ENCODE measurements at regions not wholly inside any gene's neighbourhood (a gene's known extent, or its start where the extent isn't known, plus 50 kb on each side); places are given as distances from the start of the nearest gene placed in this dataset.

GRCh38 chr5:164332349-164333196 is 827.2 kb downstream of the MAT2B start:
- Histone ChIP-seq H3K4me2 (ENCODE audit: low read length) (no peak overlapping the region), H3K4me3 (ENCODE audit: low read depth, low read length, poor library complexity, severe bottlenecking) (no peak overlapping the region), H4K20me1 (ENCODE audit: insufficient read depth, low read length) (no peaks in the 10 kb centered on the region), H3K79me2 (ENCODE audit: insufficient read depth, low read depth, low read length) (no peaks in the 10 kb centered on the region), H3K36me3 (ENCODE audit: insufficient read depth, low read length) (no peaks in the 10 kb centered on the region), H2AFZ (ENCODE audit: low read length) (no peak overlapping the region), H3K9me3 (ENCODE audit: low read length) (no peaks in the 10 kb centered on the region), H3K27ac (ENCODE audit: low read depth, low read length, poor library complexity, severe bottlenecking) (no peak overlapping the region), H3K9me2 (ENCODE audit: insufficient read depth, low read length) (no peaks in the 10 kb centered on the region), H3K4me1 (ENCODE audit: insufficient read depth, low read length, poor library complexity, severe bottlenecking) (no peaks in the 10 kb centered on the region)
- no peak for DNase-seq (ENCODE audit: low spot score)
- intact Hi-C loops (cut with micrococcal nuclease; ENCODE audit: unreplicated experiment) = no loop called here
- TF ChIP-seq, protein P1, sequence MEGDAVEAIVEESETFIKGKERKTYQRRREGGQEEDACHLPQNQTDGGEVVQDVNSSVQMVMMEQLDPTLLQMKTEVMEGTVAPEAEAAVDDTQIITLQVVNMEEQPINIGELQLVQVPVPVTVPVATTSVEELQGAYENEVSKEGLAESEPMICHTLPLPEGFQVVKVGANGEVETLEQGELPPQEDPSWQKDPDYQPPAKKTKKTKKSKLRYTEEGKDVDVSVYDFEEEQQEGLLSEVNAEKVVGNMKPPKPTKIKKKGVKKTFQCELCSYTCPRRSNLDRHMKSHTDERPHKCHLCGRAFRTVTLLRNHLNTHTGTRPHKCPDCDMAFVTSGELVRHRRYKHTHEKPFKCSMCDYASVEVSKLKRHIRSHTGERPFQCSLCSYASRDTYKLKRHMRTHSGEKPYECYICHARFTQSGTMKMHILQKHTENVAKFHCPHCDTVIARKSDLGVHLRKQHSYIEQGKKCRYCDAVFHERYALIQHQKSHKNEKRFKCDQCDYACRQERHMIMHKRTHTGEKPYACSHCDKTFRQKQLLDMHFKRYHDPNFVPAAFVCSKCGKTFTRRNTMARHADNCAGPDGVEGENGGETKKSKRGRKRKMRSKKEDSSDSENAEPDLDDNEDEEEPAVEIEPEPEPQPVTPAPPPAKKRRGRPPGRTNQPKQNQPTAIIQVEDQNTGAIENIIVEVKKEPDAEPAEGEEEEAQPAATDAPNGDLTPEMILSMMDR (conservative IDR thresholded peaks at IDR 0.05; ENCODE audit: low read length) = no peak
- TF ChIP-seq EZH2phosphoT487 (IDR thresholded peaks at IDR 0.05; ENCODE audit: borderline replicate concordance, low read depth, low read length) = no peak
- no TSS peak for BruUV-seq (replicated peaks)
- ChIA-PET POLR2A (interaction anchor here (0.7 kb wide), 1 partner anchor 51 kb away, joined by 6 read pairs; no protein-coding TSS in a partner anchor), CTCF (ENCODE audit: unreplicated experiment) (no interaction called here)

DNA sequence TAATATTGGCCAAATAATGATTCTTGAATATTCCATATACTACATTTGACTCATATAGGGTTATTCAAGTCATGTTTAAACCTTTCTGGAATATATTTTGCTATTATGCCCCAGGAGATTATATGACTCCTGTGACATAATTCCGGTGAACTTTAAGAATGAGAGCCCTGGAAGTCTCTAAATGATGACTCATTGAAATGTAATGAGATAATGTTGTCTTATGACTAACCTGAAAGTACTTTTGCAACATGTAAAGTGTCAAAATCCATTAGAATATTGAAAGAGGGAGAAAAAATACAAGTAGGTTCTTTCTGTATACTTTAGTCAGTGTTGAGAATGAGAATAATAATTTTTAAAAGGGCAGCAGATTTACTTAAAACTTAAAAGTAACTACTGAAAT is 830.4 kb downstream of the MAT2B start:
- Histone ChIP-seq H3K79me2 (ENCODE audit: insufficient read depth, low read depth, low read length) (no peaks in the 10 kb centered on the region), H3K27ac (ENCODE audit: low read depth, low read length, poor library complexity, severe bottlenecking) (no peak overlapping the region), H3K9me3 (ENCODE audit: low read length) (no peaks in the 10 kb centered on the region), H3K4me2 (ENCODE audit: low read length) (no peak overlapping the region), H3K9me2 (ENCODE audit: insufficient read depth, low read length) (no peaks in the 10 kb centered on the region), H2AFZ (ENCODE audit: low read length) (no peak overlapping the region), H3K36me3 (ENCODE audit: insufficient read depth, low read length) (no peaks in the 10 kb centered on the region), H4K20me1 (ENCODE audit: insufficient read depth, low read length) (no peaks in the 10 kb centered on the region), H3K4me3 (ENCODE audit: low read depth, low read length, poor library complexity, severe bottlenecking) (no peak overlapping the region), H3K4me1 (ENCODE audit: insufficient read depth, low read length, poor library complexity, severe bottlenecking) (no peaks in the 10 kb centered on the region)
- no peak for DNase-seq (ENCODE audit: low spot score)
- CTCF ChIA-PET (ENCODE audit: unreplicated experiment) = no interaction called here
- intact Hi-C loops (cut with micrococcal nuclease; ENCODE audit: unreplicated experiment) = no loop called here
- TF ChIP-seq, protein P1 (conservative IDR thresholded peaks at IDR 0.05; ENCODE audit: low read length) = no peak
- no peak for TF ChIP-seq EZH2phosphoT487 (IDR thresholded peaks at IDR 0.05; ENCODE audit: borderline replicate concordance, low read depth, low read length)
- POLR2A ChIA-PET = no interaction called here
- BruUV-seq (replicated peaks) = no TSS peak

DNA sequence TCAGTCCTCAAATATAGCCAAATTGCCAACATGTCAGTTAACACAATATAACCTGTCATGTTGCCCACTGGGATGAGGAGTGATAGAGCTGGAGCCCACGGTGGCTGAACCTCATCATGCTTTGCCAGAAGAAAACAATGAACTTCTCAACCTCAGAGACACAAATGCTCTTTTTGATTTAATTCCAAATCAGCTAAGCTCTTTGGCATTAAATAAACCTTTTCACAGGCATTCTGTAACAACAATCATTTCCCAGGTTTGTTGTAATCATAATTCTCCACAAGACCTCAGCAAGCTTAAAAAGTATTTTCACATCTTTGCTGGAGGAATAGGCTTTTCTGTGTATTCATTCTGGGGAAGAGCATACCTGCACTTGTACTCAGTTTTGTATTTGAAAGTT is 830.9 kb downstream of the MAT2B start:
- DNase-seq (ENCODE audit: low spot score) = no peak
- no TSS peak for BruUV-seq (replicated peaks)
- H3K4me2 ChIP-seq (ENCODE audit: low read length) = no peak overlapping the region
- no peaks in the 10 kb centered on the region for H4K20me1 ChIP-seq (ENCODE audit: insufficient read depth, low read length)
- no peak overlapping the region for H2AFZ ChIP-seq (ENCODE audit: low read length)
- no peak overlapping the region for H3K27ac ChIP-seq (ENCODE audit: low read depth, low read length, poor library complexity, severe bottlenecking)
- no peak overlapping the region for H3K4me3 ChIP-seq (ENCODE audit: low read depth, low read length, poor library complexity, severe bottlenecking)
- TF ChIP-seq EZH2phosphoT487 (IDR thresholded peaks at IDR 0.05; ENCODE audit: borderline replicate concordance, low read depth, low read length) = no peak
- TF ChIP-seq, protein P1 (conservative IDR thresholded peaks at IDR 0.05; ENCODE audit: low read length) = no peak
- no peaks in the 10 kb centered on the region for H3K36me3 ChIP-seq (ENCODE audit: insufficient read depth, low read length)
- no peaks in the 10 kb centered on the region for H3K9me3 ChIP-seq (ENCODE audit: low read length)
- H3K4me1 ChIP-seq (ENCODE audit: insufficient read depth, low read length, poor library complexity, severe bottlenecking) = no peaks in the 10 kb centered on the region
- intact Hi-C loops (cut with micrococcal nuclease; ENCODE audit: unreplicated experiment) = no loop called here
- H3K9me2 ChIP-seq (ENCODE audit: insufficient read depth, low read length) = no peaks in the 10 kb centered on the region
- CTCF ChIA-PET (ENCODE audit: unreplicated experiment) = no interaction called here
- H3K79me2 ChIP-seq (ENCODE audit: insufficient read depth, low read depth, low read length) = no peaks in the 10 kb centered on the region
- POLR2A ChIA-PET = interaction anchor here (0.6 to 1.9 kb wide), 2 partner anchors 10 to 1594 kb away, joined by 5 to 6 read pairs; no protein-coding TSS in a partner anchor
